HG03175 (cell line): ENCODE measurements at regions not wholly inside any gene's neighbourhood (a gene's known extent, or its start where the extent isn't known, plus 50 kb on each side); places are given as distances from the start of the nearest gene placed in this dataset.
"Not testable (repeated sequence)": the region's sequence is repeated elsewhere in the genome, so short reads cannot be mapped to it uniquely, and the experiment has no call there.

ENCODE experiments used
- ATAC-seq: cut with Tn5 transposase; IDR thresholded peaks from one replicate; pipeline ENCODE4 v1.9.1; 2021; ENCODE audit warnings: mild to moderate bottlenecking, moderate library complexity; ENCODE audit not compliant: unreplicated experiment

- ATAC-seq = no peak
Observed at GRCh38 chr10:9299966-9300365, 1245.5 kb downstream of the GATA3 start.

DNA sequence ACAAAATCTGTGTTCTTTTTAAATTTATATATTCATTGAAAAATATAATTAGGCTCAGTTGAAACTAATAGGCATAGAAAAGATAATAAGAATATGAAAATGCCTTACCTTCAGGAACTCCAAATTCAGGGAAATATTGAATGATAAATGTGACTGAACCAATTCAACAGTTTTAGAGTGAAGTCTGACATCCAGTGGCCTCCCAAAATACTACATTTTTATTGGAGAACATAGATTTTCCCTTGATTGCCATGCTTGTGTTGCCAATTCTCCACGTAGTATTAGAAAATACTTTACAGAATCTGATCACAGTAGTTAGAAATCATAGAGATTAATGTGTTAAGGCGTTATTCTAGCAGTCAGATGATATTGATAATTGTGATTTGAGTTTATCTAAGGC is 1246.7 kb downstream of the GATA3 start:
- ATAC-seq = no peak

- ATAC-seq = no peak
Observed at GRCh38 chr10:9301554-9301953, 1247.1 kb downstream of the GATA3 start.

DNA sequence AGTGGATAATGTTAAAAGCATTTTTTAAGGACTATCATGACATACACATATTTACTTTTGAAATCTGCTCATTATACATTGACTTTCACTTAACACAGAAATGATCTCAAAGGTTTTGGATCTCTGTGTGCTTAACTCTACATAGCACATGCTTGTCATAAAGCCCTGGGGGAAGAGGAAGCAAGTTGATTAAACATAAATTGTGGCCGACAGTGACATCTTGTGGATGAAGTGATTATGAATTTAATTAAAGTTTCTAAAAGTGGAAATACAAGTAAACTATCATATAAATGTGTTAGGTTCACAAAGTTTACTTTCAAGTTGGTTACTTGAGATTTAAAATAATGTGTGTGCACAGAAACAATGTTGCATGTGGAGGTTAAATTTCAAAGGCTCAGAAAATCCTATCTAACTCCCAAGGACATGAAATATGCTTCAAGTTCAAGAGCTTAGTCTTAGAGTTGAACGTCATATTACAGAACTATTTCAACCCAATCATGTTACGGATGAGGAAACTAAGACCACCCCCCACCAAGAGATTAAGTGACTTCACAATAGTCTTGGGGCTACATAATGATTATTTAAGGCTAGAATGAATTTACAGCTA is 1247.8 kb downstream of the GATA3 start:
- ATAC-seq = peak; percentile 61

DNA sequence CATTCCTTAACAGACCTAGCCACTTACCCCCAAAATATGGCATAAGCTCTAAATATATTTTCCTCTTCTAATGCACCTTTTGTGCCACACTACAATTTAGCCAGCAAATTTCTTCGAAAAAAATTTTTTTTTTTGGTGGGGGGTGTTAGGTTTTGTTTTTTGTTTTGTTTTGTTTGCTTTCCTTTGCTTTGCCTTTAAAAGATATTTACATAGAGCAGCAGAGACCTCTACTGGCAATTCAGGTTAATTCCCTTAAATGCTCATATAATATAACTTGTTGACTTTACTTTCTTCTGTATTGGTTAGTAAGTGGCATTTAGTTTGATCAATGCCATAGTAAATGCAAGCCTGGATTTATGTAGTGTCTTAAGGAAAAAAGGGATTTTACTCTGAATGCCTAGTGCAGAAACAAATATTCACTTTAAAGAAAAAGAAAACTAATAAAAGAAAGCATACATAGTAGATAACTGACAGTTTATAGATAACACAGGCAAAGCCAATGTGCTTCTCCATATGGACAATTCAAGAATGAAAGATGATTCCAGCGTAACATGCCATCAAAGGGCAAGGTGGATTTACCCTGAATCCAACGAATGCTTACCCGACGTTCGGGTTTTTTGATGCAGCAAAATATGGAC is 1250.6 kb downstream of the GATA3 start:
- ATAC-seq = no peak

DNA sequence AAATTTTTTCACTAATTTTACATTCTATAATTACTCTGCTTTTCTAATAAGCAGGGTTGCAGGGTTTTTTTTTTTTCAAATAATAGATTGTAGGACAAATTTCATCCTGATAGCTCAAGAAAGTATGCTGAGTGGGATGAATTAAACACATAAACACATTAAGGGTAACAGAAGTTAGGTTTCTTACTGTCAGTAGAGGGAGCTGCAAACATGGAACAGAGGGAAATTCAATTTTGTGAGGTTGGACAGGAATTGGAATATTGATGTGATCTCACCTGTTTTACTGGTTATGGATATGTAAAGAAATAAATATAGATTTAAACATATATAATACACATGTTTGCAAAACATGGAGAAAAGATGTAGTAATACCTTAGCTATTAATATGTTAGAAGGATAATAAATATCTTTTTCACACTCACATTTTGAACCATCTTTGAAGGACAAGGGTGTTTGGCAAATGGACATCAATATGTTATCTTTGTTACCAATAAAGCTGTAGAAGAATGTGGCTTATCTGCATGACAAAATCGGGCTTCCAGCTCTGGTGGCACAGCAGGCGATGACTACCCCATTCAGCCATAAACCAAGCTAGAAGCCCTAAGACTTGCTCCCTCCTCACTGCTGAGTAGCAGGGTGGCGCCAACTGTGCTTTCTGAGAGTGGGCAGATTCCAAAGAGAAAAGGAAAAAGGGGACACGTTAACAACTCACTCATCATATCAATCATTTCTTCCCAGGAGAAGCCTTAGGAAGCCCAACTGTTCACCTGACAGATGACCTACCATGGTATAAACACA is 1257.4 kb downstream of the GATA3 start:
- ATAC-seq = no peak

DNA sequence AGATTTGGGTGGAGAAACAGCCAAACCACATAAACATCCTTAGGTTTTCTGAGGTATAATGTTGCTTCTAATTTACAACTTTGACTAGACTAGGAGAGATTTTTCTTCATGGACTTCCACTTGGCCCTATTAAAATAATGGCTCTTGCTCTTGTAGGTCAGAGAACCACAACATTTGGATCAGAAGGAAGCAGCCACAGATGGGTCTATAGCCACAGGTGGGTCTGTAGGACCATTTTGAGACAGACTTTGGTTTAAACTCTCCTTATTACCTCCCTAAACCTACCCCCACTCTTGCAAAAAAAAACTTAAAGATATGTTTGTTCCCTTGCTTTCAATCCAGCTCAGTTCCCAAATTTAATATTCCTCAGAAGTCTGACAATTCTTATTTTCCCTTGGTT is 1260.8 kb downstream of the GATA3 start:
- ATAC-seq = no peak

- ATAC-seq = peak; percentile 82
Observed at GRCh38 chr10:9331583-9332008, 1277.1 kb downstream of the GATA3 start.

DNA sequence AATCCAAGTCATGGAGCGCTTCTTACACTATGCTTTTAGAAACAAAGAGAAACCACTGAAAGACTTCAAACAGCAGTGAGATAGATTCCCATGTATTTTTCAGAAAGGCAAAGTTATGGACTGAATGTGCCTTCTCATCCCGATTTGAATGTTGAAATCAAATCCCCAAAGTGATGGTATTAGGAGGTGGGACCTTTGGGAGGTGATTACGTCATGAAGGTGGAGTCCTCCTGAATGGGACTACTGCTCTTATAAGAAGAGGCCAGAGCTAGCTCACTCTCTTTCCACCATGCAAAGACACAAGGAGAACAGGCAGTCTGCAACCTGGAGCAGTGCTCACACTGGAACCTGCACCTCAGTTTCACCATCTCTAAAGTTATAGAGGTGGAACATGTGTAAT is 1279.8 kb downstream of the GATA3 start:
- no peak for ATAC-seq

DNA sequence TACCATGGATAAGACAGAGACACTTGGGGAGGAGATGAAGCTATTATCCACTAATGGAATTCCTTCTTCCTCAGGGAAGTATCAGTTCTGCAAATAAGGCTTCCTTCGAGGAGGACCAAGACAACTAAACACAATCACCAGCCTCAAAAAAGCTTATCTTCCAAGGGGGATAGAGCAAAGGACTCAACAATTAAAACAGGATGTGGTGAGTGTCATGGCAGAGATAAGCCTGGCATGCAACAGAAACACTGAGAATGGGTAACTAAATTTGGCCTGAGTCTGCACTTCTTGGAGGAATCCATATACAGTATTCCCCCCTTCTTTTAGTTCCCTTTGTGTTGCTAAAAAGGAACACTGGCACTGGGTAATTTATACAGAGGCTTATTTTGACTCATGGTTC is 1285.2 kb downstream of the GATA3 start:
- no peak for ATAC-seq

DNA sequence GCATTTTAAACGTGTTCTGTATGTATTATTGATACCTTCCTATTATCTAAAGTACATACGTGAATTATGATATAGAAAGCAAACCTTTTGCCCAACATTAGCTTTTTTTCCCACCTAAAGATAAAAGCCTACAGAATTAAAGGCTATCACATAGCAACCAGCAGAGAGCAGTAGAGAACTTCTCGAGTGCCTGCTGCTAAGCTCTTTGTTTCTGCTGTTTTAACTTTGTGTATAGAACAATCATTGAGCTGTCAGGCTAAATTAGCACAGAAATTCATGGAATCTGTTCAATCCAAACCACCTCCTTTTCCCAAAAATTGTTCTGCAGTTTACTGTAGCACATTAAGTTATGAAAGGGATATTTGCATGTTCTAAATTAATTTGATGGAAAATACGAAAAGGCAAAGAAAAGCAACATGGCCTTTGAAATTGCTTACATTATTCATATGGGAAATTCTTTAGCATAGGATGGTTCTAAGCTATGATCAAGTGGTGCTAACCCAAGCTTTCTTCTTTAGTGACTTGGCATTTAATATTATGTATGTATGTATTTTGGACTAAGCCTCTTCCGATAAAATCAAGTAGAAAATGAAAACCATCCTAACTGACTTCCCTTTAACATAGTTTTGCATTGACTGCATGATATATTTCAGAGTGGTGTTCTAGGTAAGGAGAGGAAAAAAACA is 1288.5 kb downstream of the GATA3 start:
- ATAC-seq = no peak

DNA sequence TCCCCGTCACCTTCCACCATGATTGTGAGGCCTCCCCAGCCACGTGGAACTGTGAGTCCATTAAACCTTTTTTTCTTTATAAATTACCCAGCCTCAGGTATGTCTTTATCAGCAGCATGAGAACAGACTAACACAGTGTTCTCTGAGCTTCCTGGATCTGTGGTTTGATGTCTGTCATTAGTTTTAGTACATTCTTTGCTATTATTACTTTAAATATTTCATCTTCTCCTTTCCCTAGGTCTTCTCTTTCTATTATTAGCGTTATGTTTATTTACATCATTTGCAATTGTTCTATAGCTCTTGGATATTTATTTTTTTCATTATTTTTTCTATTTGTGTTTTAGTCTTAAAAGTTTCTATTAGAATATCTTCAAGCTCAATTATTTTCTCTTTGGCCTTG is 1293.4 kb downstream of the GATA3 start:
- not testable (repeated sequence) for ATAC-seq

- no peak for ATAC-seq
Observed at GRCh38 chr10:9357471-9357870, 1303.0 kb downstream of the GATA3 start.

- ATAC-seq = no peak
Observed at GRCh38 chr10:9362721-9363120, 1308.2 kb downstream of the GATA3 start.

GRCh38 chr10:9379183-9379582 is 1324.7 kb downstream of the GATA3 start:
- ATAC-seq = no peak

DNA sequence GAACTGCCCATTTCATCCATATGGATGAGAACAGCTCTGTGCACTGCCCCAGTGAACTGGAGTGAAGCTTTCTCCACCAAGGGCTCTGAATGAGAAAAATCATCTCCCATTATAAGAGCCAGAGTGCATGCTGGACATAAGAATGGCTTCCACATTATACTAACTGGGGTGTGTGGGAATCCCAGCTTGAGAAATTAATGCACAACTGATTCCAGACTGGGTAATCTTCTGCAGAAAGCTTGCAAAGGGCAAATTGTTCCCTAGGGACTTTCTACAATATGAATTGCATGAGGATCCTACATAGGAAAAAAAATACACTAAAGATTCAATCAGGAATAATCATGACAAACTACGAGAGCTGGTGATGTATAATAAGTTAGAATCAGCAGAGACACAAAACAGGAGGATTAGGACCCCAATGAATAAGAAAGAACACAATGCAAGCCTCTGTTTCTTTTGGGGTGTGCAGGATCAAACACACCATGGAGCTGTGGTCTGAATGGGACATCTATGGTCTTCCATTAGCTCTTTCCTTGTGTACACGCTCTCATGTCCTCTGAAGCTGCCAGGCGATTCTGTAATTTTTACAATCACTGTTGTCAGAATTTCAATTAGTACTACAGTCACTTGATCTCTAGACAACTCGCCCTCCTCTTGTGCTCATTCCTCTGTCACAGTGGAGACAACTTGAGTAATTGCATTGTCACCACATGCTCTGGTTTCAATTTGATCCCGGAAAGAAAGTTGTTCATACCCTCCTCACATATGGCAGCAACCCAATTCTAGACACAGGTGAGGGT is 1327.4 kb downstream of the GATA3 start:
- no peak for ATAC-seq

- ATAC-seq = no peak
Observed at GRCh38 chr10:9382533-9382866, 1328.0 kb downstream of the GATA3 start.

GRCh38 chr10:9390516-9390915 is 1336.0 kb downstream of the GATA3 start:
- no peak for ATAC-seq

DNA sequence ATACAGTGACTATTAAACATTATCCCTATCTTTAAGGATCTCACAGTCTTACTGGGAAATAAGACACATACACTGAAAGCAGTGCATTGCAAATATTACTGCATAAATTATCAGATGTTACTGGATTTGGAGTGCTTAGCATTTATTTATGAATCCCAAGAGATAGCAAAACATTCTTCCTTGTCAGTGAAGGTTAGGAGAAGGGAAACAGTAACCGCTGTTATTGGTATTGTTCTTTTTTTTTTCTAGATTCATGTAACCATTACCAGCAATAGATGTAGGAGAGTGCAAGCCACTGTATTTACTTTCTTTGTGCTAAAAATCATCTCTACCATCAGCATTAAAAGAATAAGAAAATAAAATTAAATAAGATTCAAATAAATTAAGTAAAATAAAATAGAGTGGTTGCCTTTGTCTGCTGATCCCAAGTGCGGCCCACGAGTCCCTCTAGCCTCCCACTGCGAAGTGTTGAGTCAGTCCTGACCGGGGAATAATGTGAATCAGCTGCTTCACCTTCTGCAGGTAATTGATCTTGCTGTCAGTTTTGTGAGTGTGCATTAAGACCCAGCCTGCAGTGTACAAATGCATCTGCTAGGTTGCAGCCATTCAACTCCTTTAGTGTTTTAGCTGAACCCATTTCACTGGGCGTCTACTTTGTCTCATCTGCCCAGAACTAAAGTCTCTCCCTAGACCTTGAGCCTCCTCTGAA is 1344.9 kb downstream of the GATA3 start:
- no peak for ATAC-seq

- not testable (repeated sequence) for ATAC-seq
Observed at GRCh38 chr10:9402067-9402466, 1347.6 kb downstream of the GATA3 start.
